OCI-M1 (cell line): ENCODE measurements at regions not wholly inside any gene's neighbourhood (a gene's known extent, or its start where the extent isn't known, plus 50 kb on each side); places are given as distances from the start of the nearest gene placed in this dataset.

Experiments used
- DNase-seq: peaks from one replicate; lab custom pipeline; 2025; lab: John Stamatoyannopoulos, UW

GRCh38 chr2:121164042-121164441, 121.0 kb downstream of the TFCP2L1 start:
- DNase-seq, result no peak

GRCh38 chr2:121165038-121165542, 119.9 kb downstream of the TFCP2L1 start:
- DNase-seq, result no peak
